WTC11 (cell line): ENCODE measurements at regions not wholly inside any gene's neighbourhood (a gene's known extent, or its start where the extent isn't known, plus 50 kb on each side); places are given as distances from the start of the nearest gene placed in this dataset.

ENCODE experiments used
- ATAC-seq: fragments of 200-7000 bp; cut with Tn5 transposase; 2 replicates; pipeline ENCODE4 v1.10.0; 2021; ENCODE audit warnings: mild to moderate bottlenecking, moderate library complexity
- CTCF ChIA-PET: fragments of 300-600 bp; sonication (Branson Sonifier 250); formaldehyde crosslinking; loops from one replicate; lab custom pipeline; 2021; ENCODE audit warnings: antibody characterized with exemption; lab: Charles Lee
- POLR2A ChIA-PET: fragments of 350-600 bp; sonication (Branson Sonifier 250); formaldehyde crosslinking; loops from one replicate; lab custom pipeline; 2021; ENCODE audit warnings: antibody characterized with exemption; lab: Charles Lee
- DNase-seq: peaks from one replicate; pipeline ENCODE4 v3.0.0; 2021; ENCODE audit warnings: low spot score
- H3K27ac Mint-ChIP-seq: 2 replicates; pipeline ENCODE4 v1.8.0; 2021; ENCODE audit warnings: mixed read lengths
- H3K27me3 Mint-ChIP-seq: 2 replicates; pipeline ENCODE4 v1.8.0; 2021; ENCODE audit warnings: low read depth, mild to moderate bottlenecking, moderate library complexity, mixed read lengths
- H3K36me3 Mint-ChIP-seq: 2 replicates; pipeline ENCODE4 v1.8.0; 2021; ENCODE audit warnings: mixed read lengths
- H3K4me1 Mint-ChIP-seq: 2 replicates; pipeline ENCODE4 v1.8.0; 2022; ENCODE audit warnings: mixed read lengths
- H3K4me3 Mint-ChIP-seq: 2 replicates; pipeline ENCODE4 v1.8.0; 2021; ENCODE audit warnings: mild to moderate bottlenecking, moderate library complexity, mixed read lengths
- H3K9me3 Mint-ChIP-seq: 2 replicates; pipeline ENCODE4 v1.8.0; 2021; ENCODE audit warnings: mixed read lengths
- AFF4 ChIP-seq: sonication (generic); formaldehyde crosslinking; IDR thresholded peaks from 2 replicates; pipeline ENCODE4 v1.8.1; 2023; ENCODE audit warnings: mild to moderate bottlenecking, missing genetic modification reagents, borderline replicate concordance
- CREB1 ChIP-seq: sonication (generic); formaldehyde crosslinking; IDR thresholded peaks from 2 replicates; pipeline ENCODE4 v1.8.0; 2023; ENCODE audit warnings: mild to moderate bottlenecking, missing genetic modification reagents
- E2F1 ChIP-seq: sonication (generic); formaldehyde crosslinking; IDR thresholded peaks from 2 replicates; pipeline ENCODE4 v1.8.0; 2022; ENCODE audit warnings: mild to moderate bottlenecking, missing genetic modification reagents
- E2F5 ChIP-seq: sonication (generic); formaldehyde crosslinking; IDR thresholded peaks from 2 replicates; pipeline ENCODE4 v1.8.1; 2022; ENCODE audit warnings: mild to moderate bottlenecking, moderate library complexity, missing genetic modification reagents
- ERG ChIP-seq: fragments of 250-450 bp; sonication (Bioruptor Pico); IDR thresholded peaks from 2 replicates; pipeline ENCODE4 v1.8.0; 2021; ENCODE audit warnings: mild to moderate bottlenecking
- FOXJ3 ChIP-seq: sonication (generic); formaldehyde crosslinking; IDR thresholded peaks from 2 replicates; pipeline ENCODE4 v1.9.0; 2021; ENCODE audit warnings: missing genetic modification reagents, mild to moderate bottlenecking, borderline replicate concordance
- FOXP1 ChIP-seq: sonication (generic); formaldehyde crosslinking; IDR thresholded peaks from 2 replicates; pipeline ENCODE4 v1.8.0; 2022; ENCODE audit warnings: missing genetic modification reagents, mild to moderate bottlenecking, moderate library complexity, borderline replicate concordance
- JAZF1 ChIP-seq: fragments of 250-450 bp; sonication (Bioruptor Pico); IDR thresholded peaks from 2 replicates; pipeline ENCODE4 v1.9.0; 2021; ENCODE audit warnings: moderate library complexity, mild to moderate bottlenecking, inconsistent platforms
- KAT7 ChIP-seq: sonication (generic); formaldehyde crosslinking; IDR thresholded peaks from 2 replicates; pipeline ENCODE4 v1.8.1; 2023; ENCODE audit warnings: missing genetic modification reagents, mild to moderate bottlenecking, borderline replicate concordance
- NFYB ChIP-seq: sonication (generic); formaldehyde crosslinking; conservative IDR thresholded peaks from 2 replicates; pipeline ENCODE4 v1.8.0; 2022; ENCODE audit warnings: low read depth, missing genetic modification reagents
- NR2C2 ChIP-seq: sonication (generic); formaldehyde crosslinking; IDR thresholded peaks from 2 replicates; pipeline ENCODE4 v1.8.0; 2022; ENCODE audit warnings: mild to moderate bottlenecking, missing genetic modification reagents
- RORB ChIP-seq: fragments of 250-450 bp; sonication (Bioruptor Pico); IDR thresholded peaks from 2 replicates; pipeline ENCODE4 v1.9.0; 2021; ENCODE audit warnings: mild to moderate bottlenecking
- SMAD4 ChIP-seq: sonication (generic); formaldehyde crosslinking; IDR thresholded peaks from 2 replicates; pipeline ENCODE4 v1.8.0; 2022; ENCODE audit warnings: mild to moderate bottlenecking, missing genetic modification reagents
- USF2 ChIP-seq: sonication (generic); formaldehyde crosslinking; IDR thresholded peaks from 2 replicates; pipeline ENCODE4 v1.8.1; 2023; ENCODE audit warnings: mild to moderate bottlenecking, missing genetic modification reagents, moderate library complexity
- ZBTB21 ChIP-seq: sonication (generic); formaldehyde crosslinking; IDR thresholded peaks from 2 replicates; pipeline ENCODE4 v1.8.1; 2023; ENCODE audit warnings: mild to moderate bottlenecking, missing genetic modification reagents, borderline replicate concordance
- ZMAT4 ChIP-seq: fragments of 250-450 bp; sonication (Bioruptor Pico); IDR thresholded peaks from 2 replicates; pipeline ENCODE4 v1.9.0; 2021; ENCODE audit warnings: mild to moderate bottlenecking
- ZNF232 ChIP-seq: sonication (generic); formaldehyde crosslinking; IDR thresholded peaks from 2 replicates; pipeline ENCODE4 v1.8.0; 2022; ENCODE audit warnings: mild to moderate bottlenecking, missing genetic modification reagents
- ZNF317 ChIP-seq: sonication (generic); formaldehyde crosslinking; IDR thresholded peaks from 2 replicates; pipeline ENCODE4 v1.8.1; 2023; ENCODE audit warnings: low read depth, mild to moderate bottlenecking, moderate library complexity, missing genetic modification reagents, borderline replicate concordance
- ZNF512 ChIP-seq: sonication (generic); formaldehyde crosslinking; IDR thresholded peaks from 2 replicates; pipeline ENCODE4 v1.8.1; 2022; ENCODE audit warnings: missing genetic modification reagents, borderline replicate concordance
- ZSCAN18 ChIP-seq: fragments of 250-450 bp; sonication (Bioruptor Pico); IDR thresholded peaks from 2 replicates; pipeline ENCODE4 v2.1.2; 2022; ENCODE audit warnings: mild to moderate bottlenecking, moderate library complexity

- Mint-ChIP-seq H3K9me3 (no peaks in the 10 kb centered on the region; the same call in 1 of the 2 replicates), H3K4me1 (peaks cover 6% of the 10 kb centered on the region), H3K4me3 (no peak overlapping the region), H3K27me3 (no peaks in the 10 kb centered on the region), H3K36me3 (no peaks in the 10 kb centered on the region), H3K27ac (no peak overlapping the region)
- no peak for ATAC-seq
- TF ChIP-seq E2F5 (CRISPR knock-in tag) = no peak
- TF ChIP-seq RORB = no peak
- no peak for TF ChIP-seq JAZF1
- TF ChIP-seq ZSCAN18 (CRISPR knock-in tag) = no peak
- no peak for TF ChIP-seq FOXJ3 (CRISPR knock-in tag)
- DNase-seq = no peak
- CTCF ChIA-PET = interaction anchor here (0.6 kb wide), 1 partner anchor 123 kb away, joined by 3 read pairs; no protein-coding TSS in a partner anchor
- POLR2A ChIA-PET = no interaction called here
These were observed 128.4 kb downstream of the IRS1 start for GRCh38 chr2:226671141-226671676.

- CTCF ChIA-PET = no interaction called here
- TF ChIP-seq E2F1 (CRISPR knock-in tag) (no peak), ERG (no peak), KAT7 (no peak), CREB1 (CRISPR knock-in tag) (no peak), USF2 (no peak), NFYB (CRISPR knock-in tag) (no peak), FOXP1 (no peak), RORB (no peak), SMAD4 (no peak), ZNF232 (CRISPR knock-in tag) (no peak), ZBTB21 (CRISPR knock-in tag) (no peak), ZNF317 (CRISPR knock-in tag) (no peak)
- TF ChIP-seq, all 79 proteins: peak for 0
- POLR2A ChIA-PET = no interaction called here
- no peaks in the 10 kb centered on the region; the same call in 1 of the 2 replicates for H3K27me3 Mint-ChIP-seq
- ATAC-seq (no peak), DNase-seq (no peak)
- H3K9me3 Mint-ChIP-seq = no peaks in the 10 kb centered on the region; the same call in 1 of the 2 replicates
- H3K36me3 Mint-ChIP-seq = no peaks in the 10 kb centered on the region
- H3K4me3 Mint-ChIP-seq = no peak overlapping the region
- peaks cover 6% of the 10 kb centered on the region for H3K4me1 Mint-ChIP-seq
- no peak overlapping the region for H3K27ac Mint-ChIP-seq
These were observed 129.7 kb downstream of the IRS1 start for GRCh38 chr2:226669905-226670304.

GRCh38 chr2:226669249-226669648 lies 130.4 kb downstream of the IRS1 start:
- Mint-ChIP-seq H3K36me3 (no peaks in the 10 kb centered on the region), H3K9me3 (no peaks in the 10 kb centered on the region; the same call in 1 of the 2 replicates), H3K27me3 (no peaks in the 10 kb centered on the region; the same call in 1 of the 2 replicates), H3K4me1 (peaks cover 6% of the 10 kb centered on the region), H3K27ac (no peak overlapping the region), H3K4me3 (no peak overlapping the region)
- ATAC-seq (no peak), DNase-seq (no peak)
- ChIA-PET CTCF (no interaction called here), POLR2A (no interaction called here)
- no peak for TF ChIP-seq ZMAT4 (CRISPR knock-in tag)
- no peak for TF ChIP-seq AFF4 (CRISPR knock-in tag)
- no peak for TF ChIP-seq FOXJ3 (CRISPR knock-in tag)
- TF ChIP-seq ZNF512 (CRISPR knock-in tag) = no peak
- TF ChIP-seq NR2C2 (CRISPR knock-in tag) = no peak
- no peak for TF ChIP-seq USF2
